NOMO-1 (cell line): ENCODE measurements at regions not wholly inside any gene's neighbourhood (a gene's known extent, or its start where the extent isn't known, plus 50 kb on each side); places are given as distances from the start of the nearest gene placed in this dataset.

ENCODE experiments used
- DNase-seq, 2 experiments: peaks; one replicate each; lab custom pipeline; 2025; ENCODE audit not compliant: unreplicated experiment in 2 of 2; lab: John Stamatoyannopoulos, UW

- no peak for DNase-seq
Observed at GRCh38 chr18:47603158-47603557, 327.3 kb downstream of the SMAD2 start.

GRCh38 chr18:47602273-47602897 is 328.1 kb downstream of the SMAD2 start:
- DNase-seq = no peak

GRCh38 chr18:47601581-47602272 is 328.7 kb downstream of the SMAD2 start:
- DNase-seq = no peak

GRCh38 chr18:47595831-47596501 is 334.5 kb downstream of the SMAD2 start:
- DNase-seq = no peak

- DNase-seq = no peak
Observed at GRCh38 chr18:47594621-47595086, 335.8 kb downstream of the SMAD2 start.

GRCh38 chr18:47593744-47594472 is 336.6 kb downstream of the SMAD2 start:
- no peak for DNase-seq

GRCh38 chr18:47591429-47591828 is 339.0 kb downstream of the SMAD2 start:
- DNase-seq = no peak

- DNase-seq = no peak
Observed at GRCh38 chr18:47587587-47587986, 336.1 kb upstream of the SKOR2 start.

GRCh38 chr18:47586418-47587070 is 335.1 kb upstream of the SKOR2 start:
- no peak for DNase-seq

- DNase-seq = no peak
Observed at GRCh38 chr18:47585914-47586313, 334.5 kb upstream of the SKOR2 start.

GRCh38 chr18:47585136-47585535 is 333.7 kb upstream of the SKOR2 start:
- no peak for DNase-seq

- DNase-seq = no peak
Observed at GRCh38 chr18:47582093-47582492, 330.6 kb upstream of the SKOR2 start.

- no peak for DNase-seq
Observed at GRCh38 chr18:47577520-47577919, 326.1 kb upstream of the SKOR2 start.

GRCh38 chr18:47574966-47575365 is 323.5 kb upstream of the SKOR2 start:
- no peak for DNase-seq

GRCh38 chr18:47571957-47572356 is 320.5 kb upstream of the SKOR2 start:
- DNase-seq = no peak

- DNase-seq = no peak
Observed at GRCh38 chr18:47566809-47567208, 315.3 kb upstream of the SKOR2 start.

- no peak for DNase-seq
Observed at GRCh38 chr18:47560723-47561715, 309.6 kb upstream of the SKOR2 start.

GRCh38 chr18:47558110-47558750 is 306.8 kb upstream of the SKOR2 start:
- DNase-seq = no peak

- no peak for DNase-seq
Observed at GRCh38 chr18:47557160-47557559, 305.7 kb upstream of the SKOR2 start.
